SK-N-MC (cell line): ENCODE measurements at regions not wholly inside any gene's neighbourhood (a gene's known extent, or its start where the extent isn't known, plus 50 kb on each side); places are given as distances from the start of the nearest gene placed in this dataset.

Experiments used
- EZH2 ChIP-seq: fragments of 200-600 bp; sonication (generic); IDR thresholded peaks from one replicate; pipeline ENCODE4 v1.6.1; 2017; ENCODE audit warnings: antibody characterized with exemption
- FOXP2 ChIP-seq: optimal IDR thresholded peaks from 2 replicates; pipeline ENCODE3; 2011; ENCODE audit warnings: mild to moderate bottlenecking, moderate library complexity; ENCODE audit not compliant: insufficient read depth; ENCODE audit errors: extremely low read length, control extremely low read depth
- POLR2AphosphoS5 ChIP-seq: IDR thresholded peaks from 2 replicates; pipeline ENCODE4 v1.6.1; 2012; ENCODE audit warnings: mild to moderate bottlenecking, low read depth, low read length, borderline replicate concordance

DNA sequence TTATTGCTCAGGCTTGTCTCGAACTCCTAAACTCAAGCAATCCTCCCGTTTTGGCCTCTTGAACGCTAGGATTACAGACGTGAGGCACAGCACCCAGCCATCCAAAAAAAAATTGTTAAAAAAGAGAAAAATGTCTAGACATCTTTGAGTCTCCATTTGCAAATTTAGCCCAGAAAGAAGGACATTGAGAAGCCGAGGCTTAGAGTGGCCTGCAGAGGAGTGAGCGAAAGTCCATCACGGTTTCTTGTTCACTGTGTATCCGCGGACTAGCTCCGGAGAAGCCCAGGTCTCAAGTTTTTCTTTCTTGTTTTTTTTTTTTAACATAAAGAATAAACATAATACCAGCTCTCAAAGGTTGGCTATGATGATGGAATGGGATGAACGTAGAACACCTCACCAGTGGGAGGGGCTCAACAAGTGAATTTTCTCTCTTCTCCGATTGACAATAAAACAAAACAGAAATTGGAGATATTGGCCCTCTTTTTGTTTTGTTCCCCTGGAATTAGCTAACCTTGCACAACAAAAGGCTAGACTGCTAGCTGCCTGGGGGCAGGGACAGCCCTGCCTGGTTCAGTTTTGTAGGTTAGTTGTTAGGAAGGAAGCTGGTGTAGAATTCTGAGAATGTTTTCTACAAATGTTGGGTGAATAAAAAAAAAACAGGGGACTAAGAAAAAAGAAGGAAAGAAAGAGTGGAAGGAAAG, 163.4 kb downstream of the MYCN start:
- TF ChIP-seq EZH2 (no peak), POLR2AphosphoS5 (no peak), FOXP2 (no peak)
